B cell (primary cell): ENCODE measurements at regions not wholly inside any gene's neighbourhood (a gene's known extent, or its start where the extent isn't known, plus 50 kb on each side); places are given as distances from the start of the nearest gene placed in this dataset.

Experiments
- ATAC-seq: fragments of 200-7000 bp; cut with Tn5 transposase; one replicate; pipeline ENCODE4 v1.10.0; 2021; ENCODE audit warnings: low read depth, mild to moderate bottlenecking, moderate number of reproducible peaks, moderate library complexity
- CTCF ChIA-PET: fragments of 350-600 bp; sonication (Branson Sonifier 250); formaldehyde crosslinking; loops from one replicate; lab custom pipeline; 2021; ENCODE audit warnings: antibody characterized with exemption, inconsistent platforms; lab: Charles Lee
- POLR2A ChIA-PET: fragments of 350-600 bp; sonication (Branson Sonifier 250); formaldehyde crosslinking; loops from one replicate; lab custom pipeline; 2021; ENCODE audit warnings: antibody characterized with exemption; lab: Charles Lee
- DNase-seq: peaks from one replicate; pipeline ENCODE4 v3.0.0; 2013
- H2AFZ ChIP-seq: 2 replicates; pipeline ENCODE4 v1.6.1; 2012; ENCODE audit warnings: mild to moderate bottlenecking, low read depth, low read length; ENCODE audit not compliant: insufficient read depth, poor library complexity, severe bottlenecking
- H3K27ac ChIP-seq, 2 donors: 1 replicate in 1 of 2; 2 replicates in 1 of 2; pipeline ENCODE4 v1.5.1; 2012 to 2013; ENCODE audit warnings: low read length in 2 of 2, mild to moderate bottlenecking in 2 of 2, moderate library complexity in 1 of 2
- H3K27me3 ChIP-seq, 4 experiments: fragments of 200-600 bp in 1 of 4; sonication (generic) in 1 of 4; replicated peaks in 1 of 4; 1 replicate in 2 of 4; 2 replicates in 2 of 4; pipeline versions ENCODE4 v1.6.1 to v1.7.0; 2013 to 2016; ENCODE audit warnings: low read length in 3 of 4, mild to moderate bottlenecking in 2 of 4, mixed read lengths in 1 of 4, moderate library complexity in 1 of 4; ENCODE audit not compliant: insufficient read depth in 4 of 4, control insufficient read depth in 3 of 4; ENCODE audit errors: control extremely low read depth in 1 of 4
- H3K36me3 ChIP-seq, 2 experiments: replicated peaks in 1 of 2; 1 replicate in 1 of 2; 2 replicates in 1 of 2; pipeline versions ENCODE4 v1.6.1 to v1.7.1; 2013; ENCODE audit warnings: low read length in 1 of 2; ENCODE audit not compliant: insufficient read depth in 2 of 2, control insufficient read depth in 1 of 2; ENCODE audit errors: control extremely low read depth in 1 of 2, extremely low read depth in 1 of 2
- H3K4me1 ChIP-seq, 2 donors: fragments of 200-600 bp in 1 of 2; sonication (generic) in 1 of 2; 1 replicate in 1 of 2; 2 replicates in 1 of 2; pipeline versions ENCODE4 v1.5.1 to v1.6.1; 2013 to 2017; ENCODE audit warnings: low read length in 2 of 2; ENCODE audit not compliant: control insufficient read depth in 2 of 2, insufficient read depth in 2 of 2
- H3K4me2 ChIP-seq: replicated peaks from 2 replicates; pipeline ENCODE3; 2012; ENCODE audit warnings: mild to moderate bottlenecking, low read depth, low read length; ENCODE audit not compliant: poor library complexity, severe bottlenecking
- H3K4me3 ChIP-seq, 5 experiments: fragments of 200-600 bp in 1 of 5; sonication (generic) in 1 of 5; 1 replicate in 3 of 5; 2 replicates in 2 of 5; pipeline versions ENCODE4 v1.5.1 to v1.7.0; 2011 to 2016; ENCODE audit warnings: low read length in 4 of 5, mild to moderate bottlenecking in 4 of 5, low read depth in 2 of 5, control low read depth in 1 of 5, moderate library complexity in 1 of 5; ENCODE audit not compliant: insufficient read depth in 1 of 5; ENCODE audit errors: control extremely low read depth in 1 of 5, extremely low read depth in 1 of 5
- H3K79me2 ChIP-seq: fragments of 200-600 bp; sonication (generic); one replicate; pipeline ENCODE4 v1.6.0; 2016; ENCODE audit warnings: low read length; ENCODE audit not compliant: control insufficient read depth, insufficient read depth
- H3K9ac ChIP-seq: fragments of 200-600 bp; sonication (generic); 2 replicates; pipeline ENCODE4 v1.6.1; 2017; ENCODE audit warnings: mild to moderate bottlenecking, low read length, moderate library complexity
- H3K9me3 ChIP-seq, 3 donors: one replicate each; pipeline versions ENCODE4 v1.6.1 to v1.7.1; 2013; ENCODE audit warnings: low read length in 2 of 3; ENCODE audit not compliant: control insufficient read depth in 2 of 3, insufficient read depth in 1 of 3; ENCODE audit errors: control extremely low read depth in 1 of 3
- H4K20me1 ChIP-seq: 2 replicates; pipeline ENCODE4 v1.6.0; 2012; ENCODE audit warnings: mild to moderate bottlenecking, low read length; ENCODE audit not compliant: insufficient read depth, control insufficient read depth, poor library complexity, severe bottlenecking
- H3K27ac Mint-ChIP-seq: one replicate; pipeline ENCODE4 v1.8.0; 2021; ENCODE audit warnings: mixed read lengths
- H3K27me3 Mint-ChIP-seq: one replicate; pipeline ENCODE4 v1.8.0; 2021; ENCODE audit warnings: mixed read lengths
- H3K4me1 Mint-ChIP-seq: one replicate; pipeline ENCODE4 v1.8.0; 2021; ENCODE audit warnings: mixed read lengths
- H3K4me3 Mint-ChIP-seq: one replicate; pipeline ENCODE4 v1.8.0; 2021; ENCODE audit warnings: mixed read lengths
- H3K9me3 Mint-ChIP-seq: one replicate; pipeline ENCODE4 v1.8.0; 2022; ENCODE audit warnings: mixed read lengths; ENCODE audit not compliant: insufficient read depth
- EZH2 ChIP-seq: IDR thresholded peaks from 2 replicates; pipeline ENCODE4 v1.6.1; 2012; ENCODE audit warnings: borderline replicate concordance, low read depth, mild to moderate bottlenecking, moderate library complexity, low read length; ENCODE audit not compliant: insufficient read depth, poor library complexity, severe bottlenecking
- WGBS: methylation state at CpG from one replicate; pipeline ENCODE4 v1.1.5; 2013; ENCODE audit warnings: missing lambda C conversion rate; ENCODE audit not compliant: insufficient coverage; 5-methylcytosine and 5-hydroxymethylcytosine counted together
- intact Hi-C: fragments of 100-400 bp; cut with micrococcal nuclease; formaldehyde crosslinking; loops from one replicate; pipeline ENCODE4 v1.10.0; 2022
- TF ChIP-seq, protein P1 (sequence below): fragments of 200-600 bp; IDR thresholded peaks from one replicate; pipeline ENCODE4 v1.8.0; 2022; ENCODE audit warnings: antibody characterized with exemption, mild to moderate bottlenecking

DNA sequence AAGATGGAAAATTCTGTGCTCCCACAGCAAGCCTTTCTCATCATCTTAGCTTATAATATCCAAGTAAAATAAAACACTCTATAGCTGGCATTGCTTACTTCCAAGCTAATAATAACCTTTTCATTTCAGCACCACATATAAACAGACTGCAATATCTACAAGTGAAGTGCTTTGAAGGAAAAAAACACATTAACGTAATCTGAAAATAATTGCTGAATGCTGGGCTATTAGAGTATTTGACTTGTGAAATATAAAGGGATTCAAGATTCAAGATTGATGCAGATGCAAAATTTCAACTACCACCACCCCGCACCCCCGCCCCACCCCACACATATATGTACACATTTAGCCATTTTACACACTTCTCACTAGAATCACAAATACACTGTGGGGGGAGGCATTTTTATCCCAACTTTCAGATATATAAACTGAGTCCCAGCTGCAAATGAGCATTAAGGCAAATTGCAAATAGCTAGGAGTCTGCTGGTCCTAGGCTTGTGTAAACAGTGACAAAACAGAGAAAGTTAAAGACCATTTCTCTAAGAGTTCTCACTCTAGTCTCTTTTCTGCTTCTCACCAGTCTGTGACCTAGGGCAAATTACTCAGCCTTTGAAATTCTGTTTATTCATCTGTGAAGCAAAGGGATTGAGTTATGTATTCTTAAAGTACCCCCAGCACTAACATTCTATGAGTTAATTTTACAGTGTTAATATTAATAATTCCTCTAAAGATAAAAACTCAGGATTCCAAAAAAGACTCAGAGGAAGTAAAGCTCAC lies 489.4 kb downstream of the PRELID2 start:
- H3K27ac Mint-ChIP-seq: no peak overlapping the region
- no peaks in the 10 kb centered on the region for H3K27me3 Mint-ChIP-seq
- no peak overlapping the region for H3K27ac ChIP-seq
- no peak overlapping the region for H2AFZ ChIP-seq
- ChIA-PET POLR2A (no interaction called here), CTCF (no interaction called here)
- H3K9ac ChIP-seq: no peak overlapping the region
- no peak overlapping the region for H3K4me3 ChIP-seq
- no peak for DNase-seq
- no peaks in the 10 kb centered on the region for H3K79me2 ChIP-seq
- no CpG with 5 or more reads among the region's 3 CpGs for WGBS
- intact Hi-C loops: no loop called here
- TF ChIP-seq, protein P1, sequence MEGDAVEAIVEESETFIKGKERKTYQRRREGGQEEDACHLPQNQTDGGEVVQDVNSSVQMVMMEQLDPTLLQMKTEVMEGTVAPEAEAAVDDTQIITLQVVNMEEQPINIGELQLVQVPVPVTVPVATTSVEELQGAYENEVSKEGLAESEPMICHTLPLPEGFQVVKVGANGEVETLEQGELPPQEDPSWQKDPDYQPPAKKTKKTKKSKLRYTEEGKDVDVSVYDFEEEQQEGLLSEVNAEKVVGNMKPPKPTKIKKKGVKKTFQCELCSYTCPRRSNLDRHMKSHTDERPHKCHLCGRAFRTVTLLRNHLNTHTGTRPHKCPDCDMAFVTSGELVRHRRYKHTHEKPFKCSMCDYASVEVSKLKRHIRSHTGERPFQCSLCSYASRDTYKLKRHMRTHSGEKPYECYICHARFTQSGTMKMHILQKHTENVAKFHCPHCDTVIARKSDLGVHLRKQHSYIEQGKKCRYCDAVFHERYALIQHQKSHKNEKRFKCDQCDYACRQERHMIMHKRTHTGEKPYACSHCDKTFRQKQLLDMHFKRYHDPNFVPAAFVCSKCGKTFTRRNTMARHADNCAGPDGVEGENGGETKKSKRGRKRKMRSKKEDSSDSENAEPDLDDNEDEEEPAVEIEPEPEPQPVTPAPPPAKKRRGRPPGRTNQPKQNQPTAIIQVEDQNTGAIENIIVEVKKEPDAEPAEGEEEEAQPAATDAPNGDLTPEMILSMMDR: no peak
- no peak for TF ChIP-seq EZH2
- no peaks in the 10 kb centered on the region for H3K4me1 Mint-ChIP-seq
- no peak for ATAC-seq
- no peaks in the 10 kb centered on the region for H3K9me3 ChIP-seq
- H4K20me1 ChIP-seq: no peaks in the 10 kb centered on the region
- H3K9me3 Mint-ChIP-seq: no peaks in the 10 kb centered on the region
- H3K4me1 ChIP-seq: no peaks in the 10 kb centered on the region
- H3K27me3 ChIP-seq: no peaks in the 10 kb centered on the region
- H3K4me2 ChIP-seq: no peak overlapping the region
- H3K4me3 Mint-ChIP-seq: no peak overlapping the region
- H3K36me3 ChIP-seq: no peaks in the 10 kb centered on the region

DNA sequence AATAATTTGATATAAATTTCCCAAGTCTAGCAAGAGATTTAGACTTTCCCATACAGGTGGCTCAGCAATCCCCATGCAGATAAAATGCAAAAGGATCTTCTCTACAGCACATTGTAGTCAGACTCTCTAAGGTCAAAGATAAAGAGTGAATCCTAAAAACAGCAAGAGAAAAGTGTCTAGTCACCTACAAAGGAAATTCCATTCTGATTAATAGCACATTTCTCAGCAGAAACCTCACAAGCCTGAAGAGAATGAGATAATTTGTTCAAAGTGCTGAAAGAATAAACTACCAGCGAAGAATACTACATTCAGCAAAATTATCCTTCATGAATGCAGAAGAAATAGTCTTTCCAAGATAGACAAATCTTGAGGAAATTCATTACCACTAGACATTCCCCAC lies 493.3 kb downstream of the PRELID2 start:
- H3K4me3 Mint-ChIP-seq: no peak overlapping the region
- Histone ChIP-seq H3K4me1 (no peaks in the 10 kb centered on the region), H4K20me1 (no peaks in the 10 kb centered on the region), H3K36me3 (no peaks in the 10 kb centered on the region), H3K27me3 (no peaks in the 10 kb centered on the region), H3K4me2 (no peak overlapping the region), H3K9ac (no peak overlapping the region), H3K4me3 (no peak overlapping the region), H2AFZ (no peak overlapping the region), H3K9me3 (peaks cover 0 to 3% (median 3%) of the 10 kb centered on the region in 3 donors), H3K79me2 (no peaks in the 10 kb centered on the region), H3K27ac (no peak overlapping the region)
- H3K4me1 Mint-ChIP-seq: no peaks in the 10 kb centered on the region
- no peaks in the 10 kb centered on the region for H3K27me3 Mint-ChIP-seq
- DNase-seq (no peak), ATAC-seq (no peak)
- POLR2A ChIA-PET: no interaction called here
- TF ChIP-seq EZH2: no peak
- TF ChIP-seq, protein P1: no peak
- H3K27ac Mint-ChIP-seq: no peak overlapping the region
- no CpG with 5 or more reads among the region's 1 CpG for WGBS
- H3K9me3 Mint-ChIP-seq: no peaks in the 10 kb centered on the region
- intact Hi-C loops: no loop called here
- CTCF ChIA-PET: no interaction called here
